Stomach (tissue), 8 donors: ENCODE measurements at regions not wholly inside any gene's neighbourhood (a gene's known extent, or its start where the extent isn't known, plus 50 kb on each side); places are given as distances from the start of the nearest gene placed in this dataset.
"Not testable (repeated sequence)": the region's sequence is repeated elsewhere in the genome, so short reads cannot be mapped to it uniquely, and the experiment has no call there.

Experiments
- DNase-seq, 2 donors: peaks; one replicate each; pipeline versions ENCODE4 v3.0.0 to v3.0.0-alpha.2; 2013 to 2019
- H3K27ac ChIP-seq, 5 donors: fragments of 200-600 bp in 4 of 5; sonication (generic) in 4 of 5; one replicate each; pipeline ENCODE4 v1.5.1; 2013 to 2019; ENCODE audit warnings: mild to moderate bottlenecking in 1 of 5, moderate library complexity in 1 of 5
- H3K27me3 ChIP-seq, 3 donors: fragments of 200-600 bp; sonication (generic); one replicate each; pipeline ENCODE4 v1.5.1; 2017 to 2019; ENCODE audit warnings: mixed run types in 1 of 3
- H3K36me3 ChIP-seq, 4 donors: fragments of 200-600 bp; sonication (generic); 1 replicate in 3 of 4; 2 replicates in 1 of 4; pipeline ENCODE4 v1.5.1; 2016 to 2019
- H3K4me1 ChIP-seq, 4 donors: fragments of 200-600 bp; sonication (generic); one replicate each; pipeline ENCODE4 v1.5.1; 2016 to 2019
- H3K4me3 ChIP-seq, 4 donors: fragments of 200-600 bp; sonication (generic) in 3 of 4; one replicate each; pipeline ENCODE4 v1.5.1; 2016 to 2019; ENCODE audit warnings: mild to moderate bottlenecking in 1 of 4
- H3K9me3 ChIP-seq, 4 donors: fragments of 200-600 bp; sonication (generic); one replicate each; pipeline ENCODE4 v1.5.1; 2016 to 2019
- EP300 ChIP-seq: sonication (generic); formaldehyde crosslinking; IDR thresholded peaks from one replicate; pipeline ENCODE4 v1.6.1; 2017; ENCODE audit warnings: antibody characterized with exemption
- POLR2A ChIP-seq, 4 donors: fragments of 450-650 bp; IDR thresholded peaks; one replicate each; pipeline ENCODE4 v1.6.1; 2016; ENCODE audit warnings: antibody characterized with exemption in 4 of 4, control low read depth in 2 of 4, mild to moderate bottlenecking in 1 of 4, moderate library complexity in 1 of 4
- POLR2AphosphoS5 ChIP-seq, 3 donors: sonication (generic); formaldehyde crosslinking; IDR thresholded peaks; one replicate each; pipeline ENCODE4 v1.6.1; 2016; ENCODE audit warnings: antibody characterized with exemption in 3 of 3
- WGBS, 5 donors: extraction: QIAGEN DNeasy Blood & Tissue Kit in 3 of 5; methylation state at CpG; one replicate each; pipeline versions ENCODE4 v1.1.5 to v1.1.7; 2013 to 2018; 5-methylcytosine and 5-hydroxymethylcytosine counted together
- intact Hi-C: fragments of 100-400 bp; cut with DNase I; formaldehyde crosslinking; loops from one replicate; pipeline ENCODE4 v1.15.1; 2023; ENCODE audit warnings: low total_unique reads
- TF ChIP-seq, protein P1 (sequence below), 7 experiments: fragments of 450-650 bp in 4 of 7; fragments of 200-600 bp in 3 of 7; sonication (generic) in 3 of 7; IDR thresholded peaks; one replicate each; pipeline ENCODE4 v1.5.1; 2016 to 2019; ENCODE audit warnings: antibody characterized with exemption in 7 of 7, control low read depth in 2 of 7, mild to moderate bottlenecking in 1 of 7
- donor health status: healthy with polysubstance abuse.
- donor health status: Bipolar disorder and iron deficiency.
- donor health status: healthy.

DNA sequence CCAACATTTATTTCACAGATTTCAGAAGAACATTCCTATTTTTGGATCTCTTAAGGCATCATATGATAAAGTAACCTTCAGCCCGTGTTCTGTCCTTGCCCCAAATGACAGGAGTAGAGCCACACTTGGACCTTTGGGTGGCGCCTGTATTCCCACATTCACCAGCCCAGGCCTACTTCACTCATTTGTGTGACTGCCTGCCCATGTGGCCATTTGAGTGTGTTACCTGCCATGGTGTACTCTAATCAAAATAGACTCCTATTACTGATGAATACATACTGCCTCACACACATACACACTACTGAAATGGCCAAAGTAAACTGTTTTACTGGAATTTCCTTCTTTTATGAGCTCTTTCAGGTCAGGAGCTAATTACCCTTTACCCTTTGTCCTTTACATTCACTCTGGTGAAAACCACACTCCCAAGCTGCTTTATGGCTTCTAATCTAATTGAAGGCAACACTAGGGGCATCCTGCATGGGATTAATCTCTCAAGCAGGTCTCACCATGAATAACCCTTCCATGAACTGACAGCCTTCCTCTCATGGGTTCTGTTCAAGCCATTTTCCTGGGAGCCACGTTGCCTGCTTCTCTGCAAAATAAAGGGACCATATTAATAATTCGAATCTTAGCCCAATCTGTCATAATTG, 271.0 kb upstream of the GALNT5 start:
- H3K4me3 ChIP-seq, result no peak overlapping the region
- H3K27ac ChIP-seq, result no peak overlapping the region
- no peaks in the 10 kb centered on the region for H3K27me3 ChIP-seq
- H3K9me3 ChIP-seq, result no peaks in the 10 kb centered on the region
- H3K36me3 ChIP-seq, result no peaks in the 10 kb centered on the region
- intact Hi-C loops, result no loop called here
- no peak for DNase-seq
- no peaks in the 10 kb centered on the region for H3K4me1 ChIP-seq
- WGBS, 5 donors, result 67 to 81% (median 79%) methylated on average over 4 of the region's 4 CpGs
- TF ChIP-seq POLR2A (IDR thresholded peaks at IDR 0.05) (no peak), POLR2AphosphoS5 (IDR thresholded peaks at IDR 0.05) (no peak), EP300 (no peak)
- TF ChIP-seq, protein P1, sequence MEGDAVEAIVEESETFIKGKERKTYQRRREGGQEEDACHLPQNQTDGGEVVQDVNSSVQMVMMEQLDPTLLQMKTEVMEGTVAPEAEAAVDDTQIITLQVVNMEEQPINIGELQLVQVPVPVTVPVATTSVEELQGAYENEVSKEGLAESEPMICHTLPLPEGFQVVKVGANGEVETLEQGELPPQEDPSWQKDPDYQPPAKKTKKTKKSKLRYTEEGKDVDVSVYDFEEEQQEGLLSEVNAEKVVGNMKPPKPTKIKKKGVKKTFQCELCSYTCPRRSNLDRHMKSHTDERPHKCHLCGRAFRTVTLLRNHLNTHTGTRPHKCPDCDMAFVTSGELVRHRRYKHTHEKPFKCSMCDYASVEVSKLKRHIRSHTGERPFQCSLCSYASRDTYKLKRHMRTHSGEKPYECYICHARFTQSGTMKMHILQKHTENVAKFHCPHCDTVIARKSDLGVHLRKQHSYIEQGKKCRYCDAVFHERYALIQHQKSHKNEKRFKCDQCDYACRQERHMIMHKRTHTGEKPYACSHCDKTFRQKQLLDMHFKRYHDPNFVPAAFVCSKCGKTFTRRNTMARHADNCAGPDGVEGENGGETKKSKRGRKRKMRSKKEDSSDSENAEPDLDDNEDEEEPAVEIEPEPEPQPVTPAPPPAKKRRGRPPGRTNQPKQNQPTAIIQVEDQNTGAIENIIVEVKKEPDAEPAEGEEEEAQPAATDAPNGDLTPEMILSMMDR (IDR thresholded peaks at IDR 0.05), result no peak

- no peaks in the 10 kb centered on the region for H3K27me3 ChIP-seq
- 21 to 52% (median 37%) methylated on average over 4 of the region's 4 CpGs for WGBS, 5 donors
- H3K36me3 ChIP-seq, result no peaks in the 10 kb centered on the region
- intact Hi-C loops, result no loop called here
- H3K27ac ChIP-seq, result no peak overlapping the region
- peak; percentile 39 to 70 for DNase-seq
- no peaks in the 10 kb centered on the region for H3K9me3 ChIP-seq
- no peak overlapping the region for H3K4me3 ChIP-seq
- TF ChIP-seq, protein P1 (IDR thresholded peaks at IDR 0.05), result no peak
- TF ChIP-seq POLR2A (IDR thresholded peaks at IDR 0.05), result no peak
- TF ChIP-seq EP300, result no peak
- TF ChIP-seq POLR2AphosphoS5 (IDR thresholded peaks at IDR 0.05), result no peak
- peaks cover 0 to 3% (median 0%) of the 10 kb centered on the region in 4 donors for H3K4me1 ChIP-seq
Observed at GRCh38 chr2:156999661-157000060, 257.8 kb upstream of the GALNT5 start.

- no peak overlapping the region for H3K4me3 ChIP-seq
- DNase-seq, result no peak
- no peaks in the 10 kb centered on the region for H3K27me3 ChIP-seq
- H3K36me3 ChIP-seq, result no peaks in the 10 kb centered on the region
- WGBS, 5 donors, result 75 to 90% (median 84%) methylated on average over 2 of the region's 2 CpGs
- H3K9me3 ChIP-seq, result no peaks in the 10 kb centered on the region
- H3K4me1 ChIP-seq, result peaks cover 0 to under 1% (median 0%) of the 10 kb centered on the region in 4 donors
- intact Hi-C loops, result no loop called here
- TF ChIP-seq, protein P1 (IDR thresholded peaks at IDR 0.05), result no peak
- TF ChIP-seq POLR2AphosphoS5 (IDR thresholded peaks at IDR 0.05) (no peak), EP300 (no peak), POLR2A (IDR thresholded peaks at IDR 0.05) (no peak)
- no peak overlapping the region for H3K27ac ChIP-seq
Observed at GRCh38 chr2:157004789-157005188, 252.7 kb upstream of the GALNT5 start.

- H3K4me3 ChIP-seq, result no peak overlapping the region
- H3K27ac ChIP-seq, result no peak overlapping the region
- no peak for TF ChIP-seq POLR2A (IDR thresholded peaks at IDR 0.05)
- TF ChIP-seq, protein P1 (IDR thresholded peaks at IDR 0.05), result no peak
- no peak for TF ChIP-seq EP300
- no peak for TF ChIP-seq POLR2AphosphoS5 (IDR thresholded peaks at IDR 0.05)
- no peak for DNase-seq
- H3K4me1 ChIP-seq, result no peaks in the 10 kb centered on the region
- intact Hi-C loops, result no loop called here
- no peaks in the 10 kb centered on the region for H3K9me3 ChIP-seq
- H3K36me3 ChIP-seq, result no peaks in the 10 kb centered on the region
- no peaks in the 10 kb centered on the region for H3K27me3 ChIP-seq
- WGBS, 5 donors, result 74 to 80% (median 77%) methylated on average over 6 of the region's 6 CpGs
Observed at GRCh38 chr2:157015015-157015575, 242.4 kb upstream of the GALNT5 start.

DNA sequence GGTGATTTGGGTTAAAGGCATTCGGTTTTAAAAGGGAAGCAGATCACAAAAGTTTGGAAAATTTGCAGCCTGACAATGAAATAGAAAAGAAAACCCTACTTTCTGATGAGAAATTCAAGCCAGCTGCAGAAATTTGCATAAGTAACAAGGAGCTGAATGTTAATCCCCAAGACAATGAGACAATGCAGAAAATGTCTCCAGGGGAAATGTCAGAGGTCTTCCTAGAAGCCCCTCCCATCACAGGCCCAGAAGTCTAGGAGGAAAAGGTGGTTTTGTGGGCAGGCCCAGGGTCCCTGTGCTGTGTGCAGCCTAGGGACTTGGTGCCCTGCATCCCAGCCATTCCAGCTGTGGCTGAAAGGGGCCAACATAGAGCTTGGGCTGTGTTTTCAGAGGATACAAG, 234.2 kb upstream of the GALNT5 start:
- intact Hi-C loops, result not testable (repeated sequence)
- WGBS, 5 donors, result 60 to 77% (median 63%) methylated on average over 1 of the region's 1 CpG

More for the DNA sequence above, 234.2 kb upstream of the GALNT5 start:
- H3K27me3 ChIP-seq, H3K27ac ChIP-seq, H3K4me3 ChIP-seq, H3K4me1 ChIP-seq, H3K9me3 ChIP-seq, DNase-seq, H3K36me3 ChIP-seq: not testable (repeated sequence)
